MM.1S (cell line): ENCODE measurements at regions not wholly inside any gene's neighbourhood (a gene's known extent, or its start where the extent isn't known, plus 50 kb on each side); places are given as distances from the start of the nearest gene placed in this dataset.

ENCODE experiments used
- DNase-seq: peaks from one replicate; pipeline ENCODE4 v3.0.0-alpha.2; 2015
- H2AFZ ChIP-seq: fragments of 300-600 bp; sonication (generic); 2 replicates; pipeline ENCODE4 v1.6.0; 2016; ENCODE audit warnings: antibody characterized with exemption, low read length
- H3F3A ChIP-seq: fragments of 300-600 bp; sonication (generic); 2 replicates; pipeline ENCODE4 v1.6.1; 2016; ENCODE audit warnings: mild to moderate bottlenecking, antibody characterized with exemption, low read length, moderate library complexity, mixed read lengths; ENCODE audit not compliant: insufficient read depth
- H3K27ac ChIP-seq: fragments of 300-600 bp; sonication (generic); 2 replicates; pipeline ENCODE4 v1.5.1; 2016; ENCODE audit warnings: mild to moderate bottlenecking, low read length
- H3K27me3 ChIP-seq: fragments of 300-600 bp; sonication (generic); replicated peaks from 2 replicates; pipeline ENCODE4 v1.6.0; 2016; ENCODE audit warnings: low read length; ENCODE audit not compliant: insufficient read depth
- H3K36me3 ChIP-seq: fragments of 300-600 bp; sonication (generic); replicated peaks from 2 replicates; pipeline ENCODE4 v1.6.1; 2016; ENCODE audit warnings: mild to moderate bottlenecking, low read length, mixed read lengths; ENCODE audit not compliant: insufficient read depth
- H3K4me1 ChIP-seq: fragments of 300-600 bp; sonication (generic); 2 replicates; pipeline ENCODE4 v1.6.1; 2016; ENCODE audit warnings: low read length, mixed read lengths
- H3K4me2 ChIP-seq: fragments of 300-600 bp; sonication (generic); 2 replicates; pipeline ENCODE4 v1.6.0; 2016; ENCODE audit warnings: low read depth, low read length
- H3K4me3 ChIP-seq: fragments of 300-600 bp; sonication (generic); 2 replicates; pipeline ENCODE4 v1.5.1; 2016; ENCODE audit warnings: low read length, mixed read lengths
- H3K79me2 ChIP-seq: fragments of 300-600 bp; sonication (generic); 2 replicates; pipeline ENCODE4 v1.6.1; 2016; ENCODE audit warnings: mixed run types, low read length, mixed read lengths
- H3K9ac ChIP-seq: fragments of 300-600 bp; sonication (generic); 2 replicates; pipeline ENCODE4 v1.6.1; 2016; ENCODE audit warnings: low read length, mixed read lengths
- H3K9me2 ChIP-seq: fragments of 300-600 bp; sonication (generic); replicated peaks from 2 replicates; pipeline ENCODE4 v1.6.1; 2016; ENCODE audit warnings: mild to moderate bottlenecking, low read length, mixed read lengths; ENCODE audit not compliant: insufficient read depth
- H3K9me3 ChIP-seq: fragments of 300-600 bp; sonication (generic); replicated peaks from 2 replicates; pipeline ENCODE4 v1.6.1; 2016; ENCODE audit warnings: mild to moderate bottlenecking, low read length, mixed read lengths; ENCODE audit not compliant: insufficient read depth
- H4K20me1 ChIP-seq: fragments of 300-600 bp; sonication (generic); 2 replicates; pipeline ENCODE4 v1.6.1; 2016; ENCODE audit warnings: mild to moderate bottlenecking, low read length, moderate library complexity, mixed read lengths; ENCODE audit not compliant: insufficient read depth
- CTCF ChIP-seq: fragments of 300-600 bp; sonication (generic); IDR thresholded peaks from 2 replicates; pipeline ENCODE4 v1.5.1; 2016; ENCODE audit warnings: antibody characterized with exemption, low read length, mixed read lengths
- EZH2 ChIP-seq: fragments of 300-600 bp; sonication (generic); optimal IDR thresholded peaks from 2 replicates; pipeline ENCODE3; 2017; ENCODE audit warnings: low read depth, mild to moderate bottlenecking, antibody characterized with exemption, low read length, mixed read lengths
- EZH2phosphoT487 ChIP-seq: fragments of 300-600 bp; sonication (generic); IDR thresholded peaks from 2 replicates; pipeline ENCODE4 v1.6.1; 2018; ENCODE audit warnings: antibody characterized with exemption, low read length

GRCh38 chr15:91561371-91562100, 292.0 kb upstream of the SLCO3A1 start:
- Histone ChIP-seq H3K27ac (no peak overlapping the region), H3K4me1 (no peaks in the 10 kb centered on the region), H2AFZ (no peak overlapping the region), H3K4me3 (no peak overlapping the region), H3K9me3 (no peaks in the 10 kb centered on the region), H3K4me2 (no peak overlapping the region), H3K9me2 (no peaks in the 10 kb centered on the region), H3K79me2 (no peaks in the 10 kb centered on the region), H4K20me1 (no peaks in the 10 kb centered on the region), H3F3A (no peaks in the 10 kb centered on the region), H3K36me3 (no peaks in the 10 kb centered on the region), H3K27me3 (no peaks in the 10 kb centered on the region), H3K9ac (no peak overlapping the region)
- DNase-seq, result no peak
- TF ChIP-seq EZH2phosphoT487, result no peak
- TF ChIP-seq EZH2, result no peak
- TF ChIP-seq CTCF, result no peak

- H3K9ac ChIP-seq, result no peak overlapping the region
- TF ChIP-seq EZH2phosphoT487 (no peak), CTCF (no peak), EZH2 (no peak)
- H3K4me3 ChIP-seq, result no peak overlapping the region
- no peaks in the 10 kb centered on the region for H3K4me1 ChIP-seq
- no peak overlapping the region for H3K4me2 ChIP-seq
- H3K79me2 ChIP-seq, result no peaks in the 10 kb centered on the region
- H4K20me1 ChIP-seq, result no peaks in the 10 kb centered on the region
- no peaks in the 10 kb centered on the region for H3K27me3 ChIP-seq
- H3K9me3 ChIP-seq, result no peaks in the 10 kb centered on the region
- no peak for DNase-seq
- no peaks in the 10 kb centered on the region for H3F3A ChIP-seq
- H2AFZ ChIP-seq, result no peak overlapping the region
- no peaks in the 10 kb centered on the region for H3K36me3 ChIP-seq
- no peak overlapping the region for H3K27ac ChIP-seq
- H3K9me2 ChIP-seq, result no peaks in the 10 kb centered on the region
Measured at GRCh38 chr15:91562698-91563097, 290.8 kb upstream of the SLCO3A1 start.

DNA sequence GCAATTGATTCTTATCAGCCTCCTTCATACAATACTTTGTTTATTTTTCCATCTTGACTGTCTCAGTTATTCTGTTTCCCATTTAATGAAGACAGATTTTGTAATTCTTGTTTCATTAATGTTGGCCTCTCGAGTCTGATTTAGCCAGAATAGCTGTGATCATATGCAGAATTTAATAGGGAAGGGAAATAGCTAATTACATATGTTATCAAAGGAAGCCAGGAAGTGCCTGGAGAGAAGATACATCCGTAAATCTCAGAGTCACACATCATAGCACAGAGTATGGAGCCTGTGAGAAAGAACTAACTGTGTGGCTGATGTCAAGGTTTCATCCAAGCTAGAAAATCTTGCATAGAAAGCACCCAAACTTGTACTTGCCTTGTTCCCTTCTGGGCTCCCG, 288.9 kb upstream of the SLCO3A1 start:
- Histone ChIP-seq H3K27ac (no peak overlapping the region), H3K4me1 (no peaks in the 10 kb centered on the region), H3K27me3 (no peaks in the 10 kb centered on the region), H3K4me3 (no peak overlapping the region), H3K79me2 (no peaks in the 10 kb centered on the region), H3K4me2 (no peak overlapping the region), H3K9ac (no peak overlapping the region), H4K20me1 (no peaks in the 10 kb centered on the region), H2AFZ (no peak overlapping the region), H3F3A (no peaks in the 10 kb centered on the region), H3K9me3 (no peaks in the 10 kb centered on the region), H3K36me3 (no peaks in the 10 kb centered on the region), H3K9me2 (no peaks in the 10 kb centered on the region)
- no peak for DNase-seq
- TF ChIP-seq EZH2phosphoT487 (no peak), CTCF (no peak)
